Stimulated activated effector memory CD8-positive, alpha-beta T cell treated with anti-CD3 and anti-CD28 coated beads, Interleukin-12 subunit alpha, Interleukin-12 subunit beta, amount 100 ng/mL, for 72 hours (primary cell): ENCODE measurements at regions not wholly inside any gene's neighbourhood (a gene's known extent, or its start where the extent isn't known, plus 50 kb on each side); places are given as distances from the start of the nearest gene placed in this dataset.

ENCODE experiments used
- ATAC-seq: fragments of 150-1000 bp; cut with Tn5 transposase; 2 replicates; pipeline ENCODE4 v1.10.0; 2021
- DNase-seq, 2 donors: peaks; one replicate each; pipeline ENCODE4 v3.0.0; 2021 to 2022; ENCODE audit warnings: low spot score in 2 of 2
- H3K27ac Mint-ChIP-seq: one replicate; pipeline ENCODE4 v1.8.0; 2022; ENCODE audit warnings: mild to moderate bottlenecking, mixed read lengths
- H3K36me3 Mint-ChIP-seq: one replicate; pipeline ENCODE4 v1.8.0; 2022; ENCODE audit warnings: mild to moderate bottlenecking, mixed read lengths
- H3K4me1 Mint-ChIP-seq: one replicate; pipeline ENCODE4 v1.8.0; 2022; ENCODE audit warnings: mixed read lengths
- H3K4me3 Mint-ChIP-seq: one replicate; pipeline ENCODE4 v1.8.0; 2022; ENCODE audit warnings: mild to moderate bottlenecking, mixed read lengths
- H3K9me3 Mint-ChIP-seq: one replicate; pipeline ENCODE4 v1.8.0; 2022; ENCODE audit warnings: mixed read lengths

DNA sequence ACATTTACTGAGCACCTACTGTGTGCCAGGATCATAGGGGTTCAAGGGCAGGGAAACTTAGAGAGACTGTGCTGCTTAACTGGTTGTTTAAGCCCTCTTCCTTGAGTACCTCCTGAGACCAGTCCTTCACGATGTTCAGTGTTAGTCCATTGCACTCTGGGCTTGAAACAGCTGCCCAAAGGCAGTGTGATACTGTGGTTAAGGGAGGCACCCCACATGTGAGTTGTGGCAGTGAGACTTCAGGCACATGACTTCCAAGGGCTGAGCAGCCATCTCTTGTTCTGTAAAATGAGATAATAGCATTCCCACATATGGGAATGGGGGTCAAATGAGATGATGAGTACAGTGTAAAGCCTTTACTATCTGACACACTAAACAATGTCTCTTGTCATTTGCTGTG lies 75.1 kb downstream of the LINGO1 start:
- Mint-ChIP-seq H3K27ac (no peak overlapping the region), H3K4me1 (no peaks in the 10 kb centered on the region), H3K4me3 (no peak overlapping the region), H3K9me3 (no peaks in the 10 kb centered on the region), H3K36me3 (no peaks in the 10 kb centered on the region)
- no peak for ATAC-seq
- no peak for DNase-seq

GRCh38 chr15:77557144-77557543 lies 75.6 kb downstream of the LINGO1 start:
- no peak for ATAC-seq
- Mint-ChIP-seq H3K4me1 (no peaks in the 10 kb centered on the region), H3K4me3 (no peak overlapping the region), H3K27ac (no peak overlapping the region), H3K9me3 (no peaks in the 10 kb centered on the region), H3K36me3 (no peaks in the 10 kb centered on the region)
- DNase-seq: no peak

DNA sequence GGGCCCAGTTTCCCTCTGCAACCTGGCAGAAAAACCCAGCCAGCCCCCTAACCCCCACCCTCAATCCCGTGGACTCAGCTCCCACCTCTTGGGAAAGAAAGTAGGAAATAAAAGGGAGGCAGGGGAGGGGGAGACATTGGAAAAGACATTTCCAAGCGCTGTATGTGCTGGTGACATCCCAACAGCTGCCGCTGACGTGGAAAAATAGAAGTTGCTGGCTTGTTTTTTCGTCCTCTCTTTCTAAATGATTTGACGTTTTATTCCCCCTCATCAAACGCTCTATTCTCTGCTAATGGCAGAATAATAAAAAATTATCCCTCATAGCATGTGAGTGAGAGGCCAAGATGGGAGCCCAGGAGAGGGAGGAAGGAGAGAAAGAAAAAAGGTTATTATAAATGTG lies 76.1 kb downstream of the LINGO1 start:
- Mint-ChIP-seq H3K9me3 (no peaks in the 10 kb centered on the region), H3K4me3 (no peak overlapping the region), H3K4me1 (no peaks in the 10 kb centered on the region), H3K36me3 (no peaks in the 10 kb centered on the region), H3K27ac (no peak overlapping the region)
- no peak for ATAC-seq
- no peak for DNase-seq

GRCh38 chr15:77555232-77555631 lies 77.5 kb downstream of the LINGO1 start:
- Mint-ChIP-seq H3K36me3 (no peaks in the 10 kb centered on the region), H3K27ac (no peak overlapping the region), H3K4me1 (no peaks in the 10 kb centered on the region), H3K4me3 (no peak overlapping the region), H3K9me3 (no peaks in the 10 kb centered on the region)
- ATAC-seq: no peak
- DNase-seq: no peak

- Mint-ChIP-seq H3K27ac (peak overlapping the region; percentile 38), H3K4me3 (no peak overlapping the region), H3K4me1 (no peaks in the 10 kb centered on the region), H3K9me3 (no peaks in the 10 kb centered on the region), H3K36me3 (no peaks in the 10 kb centered on the region)
- ATAC-seq: no peak
- no peak for DNase-seq
These were observed 78.2 kb downstream of the LINGO1 start for GRCh38 chr15:77554306-77555080.

DNA sequence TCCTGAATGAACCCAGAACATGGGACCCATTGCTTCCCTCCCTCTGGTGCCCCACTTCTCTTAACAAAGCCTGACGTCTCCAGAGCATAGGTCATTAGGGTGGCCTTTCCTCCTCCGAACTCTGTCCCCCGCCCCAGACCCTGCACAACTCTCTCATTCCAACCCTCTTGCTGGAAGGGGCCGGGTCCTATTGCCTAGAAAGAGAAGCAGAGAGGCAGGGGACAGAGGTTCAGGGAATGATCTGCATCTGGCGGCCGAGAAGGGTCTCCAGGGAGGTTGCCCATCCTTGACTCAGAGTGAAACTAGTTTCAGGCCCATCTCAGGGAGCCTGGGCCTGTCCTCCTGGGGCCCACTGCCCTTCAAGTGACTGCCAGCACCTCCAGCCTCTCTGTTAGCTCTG lies 79.0 kb downstream of the LINGO1 start:
- DNase-seq (no peak), ATAC-seq (no peak)
- Mint-ChIP-seq H3K4me3 (no peak overlapping the region), H3K9me3 (no peaks in the 10 kb centered on the region), H3K36me3 (no peaks in the 10 kb centered on the region), H3K27ac (peak overlapping the region; percentile 38), H3K4me1 (no peaks in the 10 kb centered on the region)

- DNase-seq: no peak
- H3K27ac Mint-ChIP-seq: no peak overlapping the region
- no peak overlapping the region for H3K4me3 Mint-ChIP-seq
- no peaks in the 10 kb centered on the region for H3K4me1 Mint-ChIP-seq
- ATAC-seq: no peak
- H3K36me3 Mint-ChIP-seq: no peaks in the 10 kb centered on the region
- no peaks in the 10 kb centered on the region for H3K9me3 Mint-ChIP-seq
These were observed 79.5 kb downstream of the LINGO1 start for GRCh38 chr15:77553257-77553656.

DNA sequence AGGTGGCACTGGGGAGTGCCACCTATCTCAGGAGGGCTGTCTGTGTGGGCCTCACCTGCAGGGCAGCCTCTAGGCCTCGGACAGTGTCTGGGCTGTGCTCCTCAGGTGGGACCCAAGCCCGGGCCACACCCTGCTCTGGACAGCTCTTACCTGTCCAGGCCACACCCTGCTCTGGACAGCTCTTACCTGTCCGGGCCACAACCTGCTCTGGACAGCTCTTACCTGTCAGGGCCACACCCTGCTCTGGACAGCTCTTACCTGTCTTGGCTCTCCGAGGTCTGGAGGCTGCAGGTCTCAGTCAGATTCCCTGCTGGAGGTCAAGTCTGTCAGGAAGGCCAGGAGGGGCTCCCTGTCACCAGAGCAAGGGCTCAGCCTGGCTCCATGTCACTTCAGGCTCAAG lies 80.6 kb downstream of the LINGO1 start:
- no peak overlapping the region for H3K27ac Mint-ChIP-seq
- no peak overlapping the region for H3K4me3 Mint-ChIP-seq
- H3K36me3 Mint-ChIP-seq: no peaks in the 10 kb centered on the region
- ATAC-seq: no peak
- H3K9me3 Mint-ChIP-seq: no peaks in the 10 kb centered on the region
- no peak for DNase-seq
- no peaks in the 10 kb centered on the region for H3K4me1 Mint-ChIP-seq

- Mint-ChIP-seq H3K4me1 (no peaks in the 10 kb centered on the region), H3K9me3 (no peaks in the 10 kb centered on the region), H3K27ac (no peak overlapping the region), H3K4me3 (no peak overlapping the region), H3K36me3 (no peaks in the 10 kb centered on the region)
- ATAC-seq (no peak), DNase-seq (no peak)
These were observed 82.1 kb downstream of the LINGO1 start for GRCh38 chr15:77550301-77551251.

DNA sequence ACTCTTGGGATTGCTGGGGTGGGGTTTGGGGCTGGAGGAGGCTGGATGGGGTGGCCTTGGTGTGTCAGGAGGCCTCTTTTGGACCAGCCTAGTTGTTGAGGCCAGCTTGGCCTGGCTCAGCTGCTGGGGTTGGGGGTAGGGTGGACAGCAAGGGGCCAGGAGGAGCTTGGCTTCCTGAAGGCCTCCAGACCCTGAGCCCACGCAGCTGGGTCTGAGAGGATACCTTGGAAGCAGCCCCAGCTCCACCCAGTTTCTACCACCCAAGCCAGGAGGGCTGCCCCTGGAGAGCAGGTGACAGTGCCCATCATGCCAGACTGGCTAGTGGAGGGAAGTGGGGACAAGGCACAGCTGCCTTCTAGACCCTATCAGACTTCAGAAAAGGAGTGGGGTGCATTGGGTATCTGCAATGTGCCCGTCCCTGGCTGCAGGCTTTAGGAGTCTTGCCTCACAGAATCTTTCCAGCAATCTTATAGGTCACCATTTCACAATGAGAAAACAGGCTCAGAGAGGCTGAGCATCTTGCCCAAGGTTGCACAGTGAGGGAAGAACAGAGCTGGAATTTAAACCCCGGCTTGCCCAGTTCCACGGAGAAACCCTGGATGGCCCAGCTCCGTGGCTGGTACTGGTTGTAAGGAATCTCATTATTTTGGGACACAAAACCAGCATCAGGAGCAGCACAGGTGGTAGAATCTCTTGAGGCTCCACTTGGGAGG lies 83.0 kb downstream of the LINGO1 start:
- no peaks in the 10 kb centered on the region for H3K4me1 Mint-ChIP-seq
- no peak overlapping the region for H3K27ac Mint-ChIP-seq
- DNase-seq (no peak), ATAC-seq (no peak)
- no peak overlapping the region for H3K4me3 Mint-ChIP-seq
- no peaks in the 10 kb centered on the region for H3K9me3 Mint-ChIP-seq
- H3K36me3 Mint-ChIP-seq: no peaks in the 10 kb centered on the region

- Mint-ChIP-seq H3K27ac (no peak overlapping the region), H3K9me3 (no peaks in the 10 kb centered on the region), H3K36me3 (no peaks in the 10 kb centered on the region), H3K4me3 (no peak overlapping the region), H3K4me1 (peaks cover under 1% of the 10 kb centered on the region)
- ATAC-seq (no peak), DNase-seq (no peak)
These were observed 83.8 kb downstream of the LINGO1 start for GRCh38 chr15:77548589-77549557.

- ATAC-seq: no peak
- H3K27ac Mint-ChIP-seq: no peak overlapping the region
- H3K9me3 Mint-ChIP-seq: no peaks in the 10 kb centered on the region
- H3K36me3 Mint-ChIP-seq: no peaks in the 10 kb centered on the region
- H3K4me1 Mint-ChIP-seq: peaks cover 6% of the 10 kb centered on the region
- no peak overlapping the region for H3K4me3 Mint-ChIP-seq
- no peak for DNase-seq
These were observed 84.7 kb downstream of the LINGO1 start for GRCh38 chr15:77547801-77548588.

DNA sequence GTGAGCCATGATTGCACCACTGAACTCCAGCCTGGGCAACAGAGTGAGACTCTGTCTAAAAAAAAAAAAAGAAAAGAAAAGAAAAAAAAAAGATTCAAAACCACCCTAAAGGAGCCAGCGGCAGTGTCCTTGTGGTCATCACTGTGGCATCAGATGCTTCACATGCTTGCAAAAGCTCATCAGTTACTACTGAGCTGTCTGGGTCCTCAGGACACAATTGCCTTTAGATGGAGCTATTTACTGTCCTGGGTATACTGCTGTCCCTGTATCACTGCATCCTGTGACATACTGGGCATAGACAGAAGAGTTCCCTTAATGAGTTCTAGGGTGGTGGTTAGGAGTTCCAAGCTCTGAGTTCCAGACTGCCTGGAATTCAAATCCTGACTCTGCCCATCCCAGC lies 85.8 kb downstream of the LINGO1 start:
- no peak overlapping the region for H3K4me3 Mint-ChIP-seq
- H3K36me3 Mint-ChIP-seq: no peaks in the 10 kb centered on the region
- DNase-seq (no peak), ATAC-seq (no peak)
- peaks cover 14% of the 10 kb centered on the region for H3K4me1 Mint-ChIP-seq
- H3K27ac Mint-ChIP-seq: no peak overlapping the region
- H3K9me3 Mint-ChIP-seq: no peaks in the 10 kb centered on the region

GRCh38 chr15:77546050-77546501 lies 86.6 kb downstream of the LINGO1 start:
- no peaks in the 10 kb centered on the region for H3K36me3 Mint-ChIP-seq
- ATAC-seq: peak; percentile 24

More at GRCh38 chr15:77546050-77546501, 86.6 kb downstream of the LINGO1 start:
- no peak overlapping the region for H3K27ac Mint-ChIP-seq
- DNase-seq: no peak
- peaks cover 14% of the 10 kb centered on the region for H3K4me1 Mint-ChIP-seq
- H3K4me3 Mint-ChIP-seq: no peak overlapping the region
- H3K9me3 Mint-ChIP-seq: no peaks in the 10 kb centered on the region
